ENCODE measurements at regions not wholly inside any gene's neighbourhood (a gene's known extent, or its start where the extent isn't known, plus 50 kb on each side); places are given as distances from the start of the nearest gene placed in this dataset.

DNA sequence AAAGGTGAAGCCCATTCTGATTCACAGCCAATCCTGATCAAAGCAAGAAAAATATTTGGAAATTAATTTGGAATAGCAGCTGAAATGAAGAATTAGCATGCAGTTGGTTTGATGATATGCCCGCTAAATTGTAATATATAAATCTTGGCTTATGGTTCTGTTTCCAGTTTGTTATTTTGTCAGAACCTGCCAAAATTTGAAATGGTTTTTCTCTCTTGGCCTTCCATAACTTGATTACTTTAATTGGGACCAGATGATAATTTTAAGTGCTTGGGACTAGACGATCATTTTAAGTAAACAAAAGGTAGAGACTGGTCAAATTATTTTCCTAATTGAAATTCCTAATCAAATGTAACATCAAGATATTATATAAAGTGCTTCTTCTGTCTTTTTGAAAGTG is 842.4 kb downstream of the TBL1XR1 start:
- TF ChIP-seq, protein P1, sequence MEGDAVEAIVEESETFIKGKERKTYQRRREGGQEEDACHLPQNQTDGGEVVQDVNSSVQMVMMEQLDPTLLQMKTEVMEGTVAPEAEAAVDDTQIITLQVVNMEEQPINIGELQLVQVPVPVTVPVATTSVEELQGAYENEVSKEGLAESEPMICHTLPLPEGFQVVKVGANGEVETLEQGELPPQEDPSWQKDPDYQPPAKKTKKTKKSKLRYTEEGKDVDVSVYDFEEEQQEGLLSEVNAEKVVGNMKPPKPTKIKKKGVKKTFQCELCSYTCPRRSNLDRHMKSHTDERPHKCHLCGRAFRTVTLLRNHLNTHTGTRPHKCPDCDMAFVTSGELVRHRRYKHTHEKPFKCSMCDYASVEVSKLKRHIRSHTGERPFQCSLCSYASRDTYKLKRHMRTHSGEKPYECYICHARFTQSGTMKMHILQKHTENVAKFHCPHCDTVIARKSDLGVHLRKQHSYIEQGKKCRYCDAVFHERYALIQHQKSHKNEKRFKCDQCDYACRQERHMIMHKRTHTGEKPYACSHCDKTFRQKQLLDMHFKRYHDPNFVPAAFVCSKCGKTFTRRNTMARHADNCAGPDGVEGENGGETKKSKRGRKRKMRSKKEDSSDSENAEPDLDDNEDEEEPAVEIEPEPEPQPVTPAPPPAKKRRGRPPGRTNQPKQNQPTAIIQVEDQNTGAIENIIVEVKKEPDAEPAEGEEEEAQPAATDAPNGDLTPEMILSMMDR (IDR thresholded peaks at IDR 0.05; ENCODE audit: low read depth, low read length), result no peak
- DNase-seq (ENCODE audit: extremely low read depth, low read depth), result peak; percentile 40

DNA sequence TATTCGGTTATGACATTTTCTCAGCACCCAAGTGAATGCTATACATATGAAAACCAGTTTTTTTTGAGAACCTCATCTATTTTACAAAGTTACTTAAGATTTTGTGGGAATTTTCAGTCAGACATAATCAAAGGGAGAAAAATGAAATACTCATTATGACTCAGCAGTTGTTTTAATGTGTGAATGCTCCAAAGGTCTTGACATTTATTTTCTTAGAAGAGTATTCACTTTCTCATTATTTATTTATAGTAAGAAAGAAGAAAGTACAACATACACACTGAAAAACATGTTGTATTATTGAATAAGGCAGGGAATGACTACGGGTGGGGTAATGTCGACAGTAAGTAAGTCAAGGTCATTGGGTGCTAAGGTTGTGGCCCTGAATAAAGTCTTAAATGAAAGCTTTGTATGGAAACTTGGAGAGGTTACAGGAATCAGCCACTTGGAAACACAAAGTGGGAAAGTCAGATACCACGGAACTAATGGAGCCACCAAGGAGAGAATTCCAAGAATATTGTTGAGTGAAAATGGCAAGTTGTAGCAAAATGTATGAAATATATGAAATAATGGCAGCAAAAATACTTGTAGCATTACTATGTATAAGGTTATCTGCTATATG is 844.5 kb downstream of the TBL1XR1 start:
- TF ChIP-seq, protein P1 (IDR thresholded peaks at IDR 0.05; ENCODE audit: low read depth, low read length), result no peak
- DNase-seq (ENCODE audit: extremely low read depth, low read depth), result no peak

DNA sequence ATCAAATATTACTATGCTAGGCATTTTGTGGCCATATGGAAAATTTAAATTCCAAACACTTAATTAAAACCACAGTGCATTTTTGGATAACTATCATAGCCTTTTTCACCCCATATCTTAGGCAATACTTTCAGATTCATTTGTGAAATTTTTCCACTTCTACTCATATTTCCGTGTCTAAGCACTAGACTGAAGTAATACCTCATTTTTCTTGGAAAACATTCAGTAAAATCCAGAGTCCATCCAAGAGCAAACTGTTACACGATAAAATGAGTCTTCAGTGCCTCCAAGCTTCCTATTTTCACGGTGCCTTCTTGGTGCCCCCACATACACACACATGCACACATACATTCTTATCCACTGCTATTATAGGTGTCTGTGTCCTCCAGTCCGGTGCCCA is 845.9 kb downstream of the TBL1XR1 start:
- peak; percentile 36 for DNase-seq (ENCODE audit: extremely low read depth, low read depth)
- TF ChIP-seq, protein P1 (IDR thresholded peaks at IDR 0.05; ENCODE audit: low read depth, low read length), result no peak

DNA sequence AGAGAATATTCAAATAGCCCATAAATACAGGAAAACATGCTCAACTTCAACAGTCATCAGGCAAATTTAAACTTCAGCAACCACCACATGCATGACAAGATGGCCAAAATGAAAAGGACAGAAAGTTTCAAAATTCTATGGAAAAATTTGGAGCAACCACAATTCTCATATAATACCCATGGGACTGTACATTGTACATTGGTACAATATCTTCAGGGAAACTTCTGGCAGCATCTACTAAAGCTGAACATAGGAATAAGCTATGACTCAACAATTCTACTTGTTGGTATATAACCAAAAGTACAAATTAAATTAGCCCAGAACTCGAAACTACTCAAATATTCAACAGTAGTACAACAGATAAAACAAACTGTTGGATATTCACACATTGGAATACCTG is 847.6 kb downstream of the TBL1XR1 start:
- TF ChIP-seq, protein P1 (IDR thresholded peaks at IDR 0.05; ENCODE audit: low read depth, low read length), result no peak
- no peak for DNase-seq (ENCODE audit: extremely low read depth, low read depth)

DNA sequence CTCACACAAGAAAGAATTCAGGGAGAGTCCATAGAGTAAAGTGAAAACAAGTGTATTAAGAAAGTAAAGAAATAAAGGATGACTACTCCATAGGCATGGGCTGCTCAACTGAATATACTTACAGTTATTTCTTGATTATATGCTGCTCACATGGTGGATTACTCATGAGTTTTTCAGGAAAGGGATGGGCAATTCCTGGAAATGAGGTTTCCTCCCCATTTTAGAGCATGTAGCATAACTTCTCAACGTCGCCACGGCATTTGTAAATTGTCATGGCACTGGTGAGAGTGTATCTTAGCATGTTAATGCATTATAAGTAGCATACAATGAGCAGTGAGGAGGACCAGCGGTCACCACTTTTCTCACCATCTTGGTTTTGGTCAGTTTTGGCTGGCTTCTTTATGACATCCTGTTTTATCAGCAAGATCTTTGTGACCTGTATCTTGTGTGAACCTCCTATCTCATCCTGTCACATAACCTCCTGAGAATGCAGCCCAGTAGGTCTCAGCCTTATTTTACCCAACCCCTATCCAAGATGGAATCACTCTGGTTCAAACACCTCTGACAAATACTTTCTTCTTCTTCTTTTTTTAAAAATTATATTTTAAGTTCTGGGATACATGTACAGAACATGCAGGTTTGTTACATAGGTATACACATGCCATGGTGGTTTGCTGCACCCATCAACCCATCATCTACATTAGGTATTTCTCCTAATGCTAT is 849.7 kb downstream of the TBL1XR1 start:
- TF ChIP-seq, protein P1 (IDR thresholded peaks at IDR 0.05; ENCODE audit: low read depth, low read length), result no peak
- no peak for DNase-seq (ENCODE audit: extremely low read depth, low read depth)

DNA sequence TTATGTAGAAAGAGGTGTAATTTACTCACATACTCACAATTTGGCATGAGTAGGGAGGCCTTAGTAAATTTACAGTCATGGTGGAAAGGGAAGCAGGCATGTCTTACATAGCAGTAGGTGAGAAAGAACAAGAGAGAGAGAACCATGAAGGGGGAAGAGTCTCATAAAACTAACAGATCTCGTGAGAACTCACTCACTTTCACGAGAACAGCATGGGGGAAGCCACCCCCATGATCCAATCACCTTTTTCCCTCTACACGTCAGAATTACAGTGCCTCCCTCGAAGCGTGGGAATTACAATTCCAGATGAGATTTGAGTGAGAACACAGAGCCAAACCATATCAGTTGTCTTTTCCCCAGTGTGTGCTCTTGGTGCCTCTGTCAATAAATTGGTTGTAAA is 855.3 kb downstream of the TBL1XR1 start:
- DNase-seq (ENCODE audit: extremely low read depth, low read depth), result no peak
- TF ChIP-seq, protein P1 (IDR thresholded peaks at IDR 0.05; ENCODE audit: low read depth, low read length), result no peak

DNA sequence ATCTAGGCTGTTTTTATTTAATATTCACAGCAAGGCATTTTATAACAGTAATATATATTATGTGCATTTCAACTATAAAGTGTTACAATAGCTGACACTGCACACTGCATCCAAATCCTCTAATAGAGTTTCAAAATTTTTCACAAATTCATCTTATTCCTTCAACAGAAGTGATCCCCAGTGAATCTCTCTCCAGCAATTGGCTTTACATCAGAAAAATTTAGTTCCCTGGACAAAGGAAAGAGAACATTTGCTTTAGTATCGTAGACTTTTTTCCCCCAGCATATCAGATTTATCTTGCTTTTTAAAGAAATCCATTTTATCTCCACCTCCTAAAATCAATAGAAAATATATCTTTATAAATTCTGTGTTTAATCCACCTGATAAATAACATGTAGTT is 868.6 kb downstream of the TBL1XR1 start:
- DNase-seq (ENCODE audit: extremely low read depth, low read depth), result no peak
- TF ChIP-seq, protein P1 (IDR thresholded peaks at IDR 0.05; ENCODE audit: low read depth, low read length), result no peak

Measured in AG09319 (cell line).